GM12873 (cell line): ENCODE measurements at regions not wholly inside any gene's neighbourhood (a gene's known extent, or its start where the extent isn't known, plus 50 kb on each side); places are given as distances from the start of the nearest gene placed in this dataset.

Experiments used
- TF ChIP-seq, protein P1 (sequence below): IDR thresholded peaks from 2 replicates; pipeline ENCODE4 v1.5.1; 2012; ENCODE audit warnings: low read depth, mild to moderate bottlenecking, moderate library complexity, low read length, control low read depth; ENCODE audit not compliant: insufficient read depth; ENCODE audit errors: missing control alignments

DNA sequence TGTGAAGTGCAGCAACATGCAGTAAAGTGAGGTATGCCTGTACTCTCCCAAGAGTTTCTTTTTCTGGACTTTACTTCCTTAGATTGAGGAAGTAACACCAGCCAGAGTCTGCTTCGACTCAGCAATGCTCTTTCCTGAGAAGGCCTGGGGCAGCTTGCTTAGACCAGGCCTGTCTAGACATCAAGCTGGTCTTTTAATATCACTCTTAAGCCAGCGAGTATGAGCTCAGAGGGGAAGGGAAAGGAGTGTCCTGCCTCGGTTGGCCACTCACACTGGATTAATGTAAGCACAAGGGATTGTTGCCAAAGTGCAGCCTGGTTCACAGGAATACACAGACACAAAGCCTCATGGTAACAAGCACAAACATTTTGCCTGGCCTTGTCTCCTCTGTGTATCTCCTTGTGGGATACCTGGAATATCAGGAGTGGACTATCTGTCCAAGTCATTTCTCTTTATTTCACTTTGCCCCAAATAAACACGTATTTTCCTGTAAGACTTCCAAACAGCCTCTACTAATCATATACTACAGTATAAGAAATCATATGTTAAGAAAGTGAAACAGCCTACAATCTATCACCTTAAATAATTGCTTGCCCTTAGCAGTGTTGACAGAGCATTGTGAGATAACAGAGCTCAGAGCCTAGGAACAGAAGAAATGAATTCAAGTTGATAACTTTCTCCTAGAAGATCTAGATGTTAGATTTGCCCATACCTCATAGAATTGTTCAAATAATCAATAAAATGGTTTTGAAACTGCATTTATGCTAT lies 121.2 kb upstream of the DAAM1 start:
- TF ChIP-seq, protein P1, sequence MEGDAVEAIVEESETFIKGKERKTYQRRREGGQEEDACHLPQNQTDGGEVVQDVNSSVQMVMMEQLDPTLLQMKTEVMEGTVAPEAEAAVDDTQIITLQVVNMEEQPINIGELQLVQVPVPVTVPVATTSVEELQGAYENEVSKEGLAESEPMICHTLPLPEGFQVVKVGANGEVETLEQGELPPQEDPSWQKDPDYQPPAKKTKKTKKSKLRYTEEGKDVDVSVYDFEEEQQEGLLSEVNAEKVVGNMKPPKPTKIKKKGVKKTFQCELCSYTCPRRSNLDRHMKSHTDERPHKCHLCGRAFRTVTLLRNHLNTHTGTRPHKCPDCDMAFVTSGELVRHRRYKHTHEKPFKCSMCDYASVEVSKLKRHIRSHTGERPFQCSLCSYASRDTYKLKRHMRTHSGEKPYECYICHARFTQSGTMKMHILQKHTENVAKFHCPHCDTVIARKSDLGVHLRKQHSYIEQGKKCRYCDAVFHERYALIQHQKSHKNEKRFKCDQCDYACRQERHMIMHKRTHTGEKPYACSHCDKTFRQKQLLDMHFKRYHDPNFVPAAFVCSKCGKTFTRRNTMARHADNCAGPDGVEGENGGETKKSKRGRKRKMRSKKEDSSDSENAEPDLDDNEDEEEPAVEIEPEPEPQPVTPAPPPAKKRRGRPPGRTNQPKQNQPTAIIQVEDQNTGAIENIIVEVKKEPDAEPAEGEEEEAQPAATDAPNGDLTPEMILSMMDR, result no peak

DNA sequence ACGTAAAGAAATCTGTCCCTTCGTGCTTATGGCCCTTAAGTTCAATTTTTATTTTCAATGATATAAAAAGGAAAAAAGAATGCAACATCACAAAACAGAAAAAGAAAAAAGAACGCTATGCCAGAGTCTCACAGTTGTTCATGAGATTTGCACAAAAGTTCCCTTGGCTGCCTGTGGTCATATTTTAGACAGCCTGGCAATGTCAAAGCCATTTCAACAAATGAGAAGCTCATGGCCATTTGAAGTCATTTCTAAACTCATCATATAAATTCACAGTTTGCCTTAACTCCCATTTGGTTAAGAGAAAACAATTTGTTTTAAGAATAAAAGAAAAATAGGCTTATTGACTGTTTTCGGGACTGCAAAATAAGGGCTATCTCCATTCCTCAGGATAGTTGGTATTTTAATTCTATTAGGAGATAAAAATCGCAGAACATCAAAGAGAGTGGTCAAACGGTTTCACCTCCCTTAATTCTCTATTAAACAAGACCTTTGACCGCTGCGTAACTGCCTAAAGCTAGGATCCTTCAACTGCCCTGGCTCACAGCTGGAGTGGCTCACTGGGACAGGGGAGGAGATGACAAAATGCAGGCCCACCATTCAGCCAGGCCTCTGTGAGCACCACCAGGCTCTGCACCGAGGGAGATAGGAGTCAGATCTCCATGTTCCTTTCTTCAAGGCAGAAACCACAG lies 119.2 kb upstream of the DAAM1 start:
- TF ChIP-seq, protein P1, result no peak

DNA sequence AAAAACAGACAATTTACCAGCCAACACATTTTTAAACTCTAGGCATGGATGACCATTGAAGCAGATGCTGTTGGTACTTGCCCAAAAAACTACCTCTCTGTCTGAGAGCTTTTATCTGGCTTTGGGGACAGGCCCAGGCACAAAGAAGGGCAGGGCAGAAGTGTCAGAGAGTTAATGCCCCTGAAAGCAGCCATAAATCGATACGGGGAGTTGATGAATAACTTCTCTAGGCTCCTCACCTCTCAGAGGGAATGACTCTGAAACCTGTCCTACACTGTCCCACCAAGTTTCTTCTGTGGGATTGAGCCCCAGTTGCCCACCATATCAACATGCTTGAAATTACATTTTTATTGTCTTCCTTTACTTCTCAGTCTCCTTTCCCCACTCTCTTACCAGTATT lies 113.0 kb upstream of the DAAM1 start:
- TF ChIP-seq, protein P1, result no peak

DNA sequence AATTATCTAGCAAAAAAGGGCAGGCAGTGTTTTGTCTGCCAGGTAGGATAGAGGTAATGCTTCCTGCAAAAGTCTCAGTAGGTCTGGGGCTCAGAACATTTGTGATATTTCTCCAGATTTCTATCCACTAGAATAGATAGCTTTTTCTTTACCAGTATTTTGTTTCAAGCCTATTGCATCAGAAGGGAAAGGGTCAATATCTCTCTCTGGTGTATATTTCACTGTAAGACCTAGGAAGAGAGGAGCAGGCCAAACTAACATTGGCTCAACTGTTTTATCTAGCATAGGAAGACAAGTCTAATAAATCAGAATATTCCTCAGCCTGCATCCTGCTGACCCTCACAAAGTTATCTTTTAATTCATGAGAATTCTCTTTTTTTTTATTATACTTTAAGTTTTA lies 106.7 kb upstream of the DAAM1 start:
- TF ChIP-seq, protein P1, result no peak

DNA sequence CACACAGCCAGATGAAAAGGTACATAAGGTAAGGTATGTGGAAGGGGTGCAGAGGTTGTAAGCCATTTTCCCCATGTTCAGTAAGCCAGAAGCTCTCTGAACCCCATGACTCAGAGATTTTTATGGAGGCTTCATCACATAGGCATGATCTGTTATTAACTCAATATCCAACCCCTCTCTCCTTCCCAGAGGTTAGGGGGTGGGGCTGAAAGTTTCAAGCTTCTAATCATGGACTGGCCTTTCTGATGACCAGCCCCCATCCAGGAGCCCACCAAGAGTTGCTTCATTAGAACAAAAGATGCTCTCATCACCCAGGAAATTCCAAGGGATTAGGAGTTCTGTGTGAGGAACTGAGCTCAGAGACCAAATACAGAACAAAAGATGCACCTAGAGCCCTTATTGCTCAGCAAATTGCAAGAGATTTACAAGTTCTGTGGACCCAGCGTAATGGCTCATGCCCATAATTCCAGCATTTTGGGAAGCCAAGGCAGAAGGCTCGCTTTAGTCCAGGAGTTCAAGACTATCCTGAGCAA lies 103.2 kb upstream of the DAAM1 start:
- TF ChIP-seq, protein P1, result no peak

DNA sequence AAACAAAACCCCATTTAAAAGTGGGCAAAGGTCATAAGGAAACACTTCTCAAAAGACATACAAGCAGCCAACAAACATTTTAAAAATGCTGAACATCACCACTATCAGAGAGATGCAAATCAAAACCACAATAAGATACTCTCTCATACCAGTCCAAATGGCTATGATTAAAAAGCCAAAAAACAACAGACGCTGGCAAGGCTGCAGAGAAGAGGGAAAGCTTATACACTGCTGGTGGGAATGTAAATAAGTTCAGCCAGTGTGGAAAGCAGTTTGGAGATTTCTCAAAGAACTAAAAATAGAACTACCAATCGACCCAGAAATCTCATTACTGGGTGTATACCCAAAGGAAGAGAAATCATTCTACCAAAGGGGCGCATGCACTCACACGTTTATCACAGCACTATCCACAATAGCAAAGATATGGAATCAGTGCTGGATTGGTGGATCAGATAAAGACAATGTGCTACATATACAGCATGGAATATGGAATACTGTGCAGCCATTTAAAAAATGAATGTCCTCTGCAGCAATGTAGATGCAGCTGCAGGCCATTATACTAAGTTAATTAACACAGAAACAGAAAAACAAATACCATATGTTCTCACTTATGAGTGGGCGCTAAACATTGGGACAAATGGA lies 102.1 kb upstream of the DAAM1 start:
- TF ChIP-seq, protein P1, result no peak

GRCh38 chr14:59087240-59087639 lies 101.2 kb upstream of the DAAM1 start:
- TF ChIP-seq, protein P1, result no peak
